Ureter (tissue), 1 donor: ENCODE measurements at regions not wholly inside any gene's neighbourhood (a gene's known extent, or its start where the extent isn't known, plus 50 kb on each side); places are given as distances from the start of the nearest gene placed in this dataset.
A peak's percentile ranks its signal among the peaks of the same experiment; 100 is the strongest.
"Not testable (repeated sequence)": the region's sequence is repeated elsewhere in the genome, so short reads cannot be mapped to it uniquely, and the experiment has no call there.

Source experiments
- DNase-seq: peaks from one replicate; pipeline ENCODE4 v3.0.0-alpha.2; 2020; ENCODE audit warnings: low spot score
- donor health status: DM: yes; HTN: yes; CAD: no.

GRCh38 chr4:89497517-89498308 lies 190.1 kb upstream of the GPRIN3 start:
- no peak for DNase-seq

- DNase-seq, result no peak
Observed at GRCh38 chr4:89496851-89497250, 189.3 kb upstream of the GPRIN3 start.

- DNase-seq, result no peak
Observed at GRCh38 chr4:89493367-89493766, 185.8 kb upstream of the GPRIN3 start.

- DNase-seq, result no peak
Observed at GRCh38 chr4:89492581-89493071, 185.0 kb upstream of the GPRIN3 start.

- no peak for DNase-seq
Observed at GRCh38 chr4:89491761-89492160, 184.2 kb upstream of the GPRIN3 start.

- DNase-seq, result not testable (repeated sequence)
Observed at GRCh38 chr4:89489921-89490431, 182.4 kb upstream of the GPRIN3 start.

- DNase-seq, result no peak
Observed at GRCh38 chr4:89489338-89489771, 181.8 kb upstream of the GPRIN3 start.

GRCh38 chr4:89488736-89489135 lies 181.1 kb upstream of the GPRIN3 start:
- DNase-seq, result no peak

GRCh38 chr4:89486673-89487072 lies 179.1 kb upstream of the GPRIN3 start:
- DNase-seq, result no peak

- no peak for DNase-seq
Observed at GRCh38 chr4:89486042-89486441, 178.4 kb upstream of the GPRIN3 start.

GRCh38 chr4:89483833-89484232 lies 176.2 kb upstream of the GPRIN3 start:
- DNase-seq, result no peak

- DNase-seq, result no peak
Observed at GRCh38 chr4:89482926-89483595, 175.5 kb upstream of the GPRIN3 start.

- DNase-seq, result no peak
Observed at GRCh38 chr4:89482251-89482650, 174.7 kb upstream of the GPRIN3 start.

GRCh38 chr4:89469930-89470375 lies 162.4 kb upstream of the GPRIN3 start:
- no peak for DNase-seq

GRCh38 chr4:89469516-89469915 lies 161.9 kb upstream of the GPRIN3 start:
- DNase-seq, result no peak

GRCh38 chr4:89468602-89469001 lies 161.0 kb upstream of the GPRIN3 start:
- no peak for DNase-seq

GRCh38 chr4:89463341-89463740 lies 155.7 kb upstream of the GPRIN3 start:
- DNase-seq, result no peak

- no peak for DNase-seq
Observed at GRCh38 chr4:89447543-89447942, 139.9 kb upstream of the GPRIN3 start.

- DNase-seq, result no peak
Observed at GRCh38 chr4:89446193-89446592, 138.6 kb upstream of the GPRIN3 start.

- DNase-seq, result no peak
Observed at GRCh38 chr4:89439533-89439932, 131.9 kb upstream of the GPRIN3 start.

- DNase-seq, result peak; percentile 50
Observed at GRCh38 chr4:89438102-89438831, 130.7 kb upstream of the GPRIN3 start.

GRCh38 chr4:89434364-89434988 lies 126.9 kb upstream of the GPRIN3 start:
- DNase-seq, result no peak
